OCI-LY3 (cell line): ENCODE measurements at regions not wholly inside any gene's neighbourhood (a gene's known extent, or its start where the extent isn't known, plus 50 kb on each side); places are given as distances from the start of the nearest gene placed in this dataset.

Experiments
- CTCF ChIP-seq: fragments of 200-600, 300-600 bp; sonication (generic); IDR thresholded peaks from 2 replicates; pipeline ENCODE4 v1.5.1; 2014; ENCODE audit warnings: antibody characterized with exemption, low read length, low read depth
- EZH2phosphoT487 ChIP-seq: fragments of 200-600 bp; shearing (Covaris generic); IDR thresholded peaks from 2 replicates; pipeline ENCODE4 v1.6.1; 2018; ENCODE audit warnings: antibody characterized with exemption, mixed run types, low read depth

- TF ChIP-seq EZH2phosphoT487, result no peak
- TF ChIP-seq CTCF, result no peak
Measured at GRCh38 chr7:49417034-49417433, 356.4 kb upstream of the VWC2 start.
